ENCODE measurements at regions not wholly inside any gene's neighbourhood (a gene's known extent, or its start where the extent isn't known, plus 50 kb on each side); places are given as distances from the start of the nearest gene placed in this dataset.

DNA sequence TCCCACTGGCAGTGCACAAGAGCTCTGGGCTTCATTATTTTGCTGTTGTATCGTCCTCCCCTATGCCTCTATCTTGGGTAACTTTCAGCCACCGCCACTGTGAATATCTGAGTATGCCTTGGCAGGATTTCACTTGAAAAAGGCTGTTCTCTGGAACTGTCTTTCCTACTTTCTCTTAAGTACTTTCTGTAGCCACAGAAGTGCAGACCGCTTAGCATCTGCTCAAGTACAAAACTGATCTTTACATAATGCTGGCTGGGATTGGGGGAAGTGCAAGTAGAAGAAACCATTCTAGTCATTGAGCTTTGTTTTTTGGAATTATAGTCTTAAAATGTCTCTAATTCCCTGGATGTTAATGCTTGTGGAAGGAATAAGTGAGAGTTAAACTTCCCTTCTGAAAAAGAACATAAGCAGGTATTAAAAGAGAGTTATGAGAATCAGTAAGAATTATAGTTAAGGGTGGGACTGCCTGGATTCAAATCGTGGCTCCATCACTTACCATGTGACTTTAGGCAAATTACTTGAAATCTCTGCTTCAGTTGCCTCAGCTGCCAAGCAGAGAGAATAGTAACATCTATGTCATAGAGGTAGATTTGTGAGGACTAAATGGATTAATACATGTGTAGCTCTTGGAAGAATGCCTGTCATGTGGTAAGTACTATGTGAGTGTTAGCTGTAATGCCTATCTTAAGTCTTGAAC lies 77.5 kb downstream of the MID1IP1 start:
- Mint-ChIP-seq H3K27ac (no peak overlapping the region), H3K27me3 (ENCODE audit: low read depth in 3 of 3) (peaks cover 0 to 1% (median 0%) of the 10 kb centered on the region in 3 donors), H3K36me3 (no peaks in the 10 kb centered on the region), H3K4me3 (no peak overlapping the region), H3K9me3 (no peaks in the 10 kb centered on the region), H3K4me1 (peaks cover 6 to 11% of the 10 kb centered on the region in 2 donors)
- DNase-seq: no peak

GRCh38 chrX:38879631-38880220 lies 78.5 kb downstream of the MID1IP1 start:
- Mint-ChIP-seq H3K27me3 (ENCODE audit: low read depth in 3 of 3) (peaks cover 0 to 1% (median 0%) of the 10 kb centered on the region in 3 donors), H3K36me3 (no peaks in the 10 kb centered on the region), H3K4me1 (peaks cover 6 to 11% of the 10 kb centered on the region in 2 donors), H3K27ac (no peak overlapping the region), H3K4me3 (no peak overlapping the region), H3K9me3 (no peaks in the 10 kb centered on the region)
- no peak for DNase-seq

GRCh38 chrX:38880296-38880854 lies 79.1 kb downstream of the MID1IP1 start:
- H3K9me3 Mint-ChIP-seq: no peaks in the 10 kb centered on the region
- H3K27ac Mint-ChIP-seq: no peak overlapping the region
- no peak for DNase-seq
- no peaks in the 10 kb centered on the region for H3K36me3 Mint-ChIP-seq
- no peak overlapping the region for H3K4me3 Mint-ChIP-seq
- H3K4me1 Mint-ChIP-seq: peaks cover 6 to 11% of the 10 kb centered on the region in 2 donors
- peaks cover 0 to 2% (median 1%) of the 10 kb centered on the region in 3 donors for H3K27me3 Mint-ChIP-seq (ENCODE audit: low read depth in 3 of 3)

- Mint-ChIP-seq H3K4me3 (no peak overlapping the region), H3K9me3 (no peaks in the 10 kb centered on the region), H3K27me3 (ENCODE audit: low read depth in 3 of 3) (peaks cover 0 to 2% (median 1%) of the 10 kb centered on the region in 3 donors)
Observed at GRCh38 chrX:38881066-38881465, 79.8 kb downstream of the MID1IP1 start.

GRCh38 chrX:38881727-38882126 lies 80.5 kb downstream of the MID1IP1 start:
- peaks cover 6 to 11% of the 10 kb centered on the region in 2 donors for H3K4me1 Mint-ChIP-seq
- H3K4me3 Mint-ChIP-seq: no peak overlapping the region
- H3K27ac Mint-ChIP-seq: no peak overlapping the region
- DNase-seq: no peak
- H3K9me3 Mint-ChIP-seq: no peaks in the 10 kb centered on the region
- no peaks in the 10 kb centered on the region for H3K36me3 Mint-ChIP-seq
- peaks cover 0 to 2% (median 1%) of the 10 kb centered on the region in 3 donors for H3K27me3 Mint-ChIP-seq (ENCODE audit: low read depth in 3 of 3)

More at GRCh38 chrX:38881066-38881465, 79.8 kb downstream of the MID1IP1 start:
- no peak for DNase-seq
- Mint-ChIP-seq H3K4me1 (peaks cover 6 to 11% of the 10 kb centered on the region in 2 donors), H3K36me3 (no peaks in the 10 kb centered on the region), H3K27ac (no peak overlapping the region)

DNA sequence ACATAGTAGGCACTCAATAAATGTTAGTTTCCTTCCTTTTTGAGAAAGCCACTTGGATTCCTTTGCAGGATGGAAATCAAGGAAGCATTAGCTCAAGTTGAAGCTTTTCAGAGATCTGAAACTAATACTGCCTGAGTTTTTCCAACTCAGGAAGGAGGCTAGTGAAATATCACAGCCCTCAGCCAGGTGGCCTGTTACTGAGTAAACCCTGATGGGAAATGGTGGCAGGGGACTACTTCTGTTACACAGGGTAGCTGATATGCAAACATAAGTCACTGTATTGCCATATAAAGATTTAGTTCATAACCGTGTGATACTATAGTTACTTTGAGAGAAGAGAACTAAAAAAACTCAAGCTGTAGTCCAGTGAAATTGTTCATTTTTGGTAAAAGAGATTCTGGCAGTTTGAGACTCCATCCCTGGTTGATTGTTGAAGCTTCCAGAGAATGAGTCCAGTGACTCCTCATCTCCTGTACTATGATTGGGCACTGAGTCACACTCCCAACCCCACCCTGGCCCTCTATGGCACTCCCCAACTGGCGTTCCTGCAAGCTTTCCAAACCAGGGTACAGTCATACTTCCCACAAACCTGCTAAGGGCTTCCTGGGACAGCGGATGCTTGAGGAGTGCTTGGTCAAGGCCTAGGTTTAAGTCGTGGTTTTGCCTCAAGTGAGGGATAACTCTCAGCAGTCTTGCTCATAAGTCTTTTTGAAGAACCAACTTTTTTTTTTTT lies 81.8 kb downstream of the MID1IP1 start:
- Mint-ChIP-seq H3K27me3 (ENCODE audit: low read depth in 3 of 3) (peaks cover 0 to 2% (median 0%) of the 10 kb centered on the region in 3 donors), H3K4me1 (peaks cover 6 to 11% of the 10 kb centered on the region in 2 donors), H3K4me3 (no peak overlapping the region), H3K36me3 (no peaks in the 10 kb centered on the region), H3K27ac (no peak overlapping the region), H3K9me3 (no peaks in the 10 kb centered on the region)
- no peak for DNase-seq

DNA sequence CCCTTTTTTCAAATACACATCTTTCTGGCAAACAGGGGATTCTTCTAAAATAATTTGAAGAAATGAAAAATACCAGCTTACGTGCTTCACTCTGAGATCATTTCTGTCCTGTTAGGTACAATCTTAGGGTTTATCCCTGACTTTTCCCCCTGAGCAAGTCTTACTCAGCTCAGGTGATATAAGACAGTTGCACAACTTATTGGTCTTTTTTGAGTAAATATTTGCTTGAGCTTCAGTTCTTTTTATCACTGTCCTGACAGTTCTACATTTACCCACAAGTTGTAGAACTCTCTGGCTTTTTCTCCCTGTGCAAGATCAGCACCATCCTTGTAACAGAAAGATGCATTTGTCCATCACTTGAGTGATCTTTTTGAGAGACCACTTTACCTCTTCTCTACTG lies 84.9 kb downstream of the MID1IP1 start:
- Mint-ChIP-seq H3K27ac (no peak overlapping the region), H3K36me3 (no peaks in the 10 kb centered on the region), H3K9me3 (no peaks in the 10 kb centered on the region), H3K4me1 (no peaks in the 10 kb centered on the region), H3K27me3 (ENCODE audit: low read depth in 3 of 3) (peaks cover 0 to 2% (median 1%) of the 10 kb centered on the region in 3 donors), H3K4me3 (no peak overlapping the region)
- no peak for DNase-seq

DNA sequence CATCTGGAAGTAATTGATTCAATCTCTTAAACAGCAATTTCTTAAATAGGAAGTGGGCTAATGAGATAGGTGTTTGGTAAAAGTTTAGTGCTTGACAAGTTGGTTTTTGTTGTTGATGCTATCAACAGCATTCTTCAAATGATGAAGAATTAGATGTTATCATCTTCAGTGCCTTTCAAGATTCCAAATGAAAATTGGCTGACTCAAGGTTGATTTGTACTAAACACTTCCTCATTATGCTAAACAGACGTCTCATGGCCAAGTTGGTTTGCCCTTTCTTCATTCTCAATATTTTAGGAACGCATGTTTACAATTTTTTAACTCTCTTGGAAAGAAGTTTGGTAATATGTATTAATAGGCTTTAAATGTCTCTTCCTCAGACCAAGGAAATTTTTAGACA lies 86.0 kb downstream of the MID1IP1 start:
- Mint-ChIP-seq H3K9me3 (no peaks in the 10 kb centered on the region), H3K36me3 (no peaks in the 10 kb centered on the region), H3K4me1 (no peaks in the 10 kb centered on the region), H3K27ac (no peak overlapping the region), H3K27me3 (ENCODE audit: low read depth in 3 of 3) (peaks cover 0 to 2% (median 2%) of the 10 kb centered on the region in 3 donors), H3K4me3 (no peak overlapping the region)
- DNase-seq: no peak

GRCh38 chrX:38890326-38890725 lies 89.1 kb downstream of the MID1IP1 start:
- Mint-ChIP-seq H3K4me1 (no peaks in the 10 kb centered on the region), H3K36me3 (no peaks in the 10 kb centered on the region), H3K9me3 (no peaks in the 10 kb centered on the region), H3K4me3 (no peak overlapping the region), H3K27ac (no peak overlapping the region), H3K27me3 (ENCODE audit: low read depth in 3 of 3) (peaks cover 0 to 4% (median 2%) of the 10 kb centered on the region in 3 donors)
- no peak for DNase-seq

DNA sequence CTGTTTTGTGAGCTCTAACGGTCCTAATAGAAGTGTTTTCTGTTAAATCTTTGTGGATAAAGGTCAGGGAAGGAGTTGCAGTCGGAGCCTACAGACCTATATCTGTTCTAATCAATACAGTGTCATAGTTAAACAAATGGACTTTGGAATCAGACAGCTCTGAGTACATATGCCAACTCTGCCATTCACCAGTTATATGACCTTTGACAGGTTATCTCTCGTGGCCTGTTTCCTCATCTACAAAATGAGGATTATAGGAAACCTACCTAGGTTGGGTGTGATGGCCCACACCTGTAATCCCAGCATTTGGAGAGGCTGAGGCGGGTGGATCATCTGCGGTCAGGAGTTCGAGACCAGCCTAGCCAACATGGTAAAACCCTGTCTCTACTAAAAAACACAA lies 89.7 kb downstream of the MID1IP1 start:
- Mint-ChIP-seq H3K27me3 (ENCODE audit: low read depth in 3 of 3) (peaks cover 0 to 4% (median 2%) of the 10 kb centered on the region in 3 donors), H3K4me3 (no peak overlapping the region), H3K27ac (no peak overlapping the region), H3K9me3 (no peaks in the 10 kb centered on the region), H3K4me1 (no peaks in the 10 kb centered on the region), H3K36me3 (no peaks in the 10 kb centered on the region)
- no peak for DNase-seq

- no peak for DNase-seq
- Mint-ChIP-seq H3K36me3 (no peaks in the 10 kb centered on the region), H3K27ac (no peak overlapping the region), H3K4me1 (peaks cover 0 to 5% of the 10 kb centered on the region in 2 donors), H3K27me3 (ENCODE audit: low read depth in 3 of 3) (peaks cover 0 to 4% (median 2%) of the 10 kb centered on the region in 3 donors), H3K4me3 (no peak overlapping the region), H3K9me3 (no peaks in the 10 kb centered on the region)
Observed at GRCh38 chrX:38891641-38892413, 90.6 kb downstream of the MID1IP1 start.

DNA sequence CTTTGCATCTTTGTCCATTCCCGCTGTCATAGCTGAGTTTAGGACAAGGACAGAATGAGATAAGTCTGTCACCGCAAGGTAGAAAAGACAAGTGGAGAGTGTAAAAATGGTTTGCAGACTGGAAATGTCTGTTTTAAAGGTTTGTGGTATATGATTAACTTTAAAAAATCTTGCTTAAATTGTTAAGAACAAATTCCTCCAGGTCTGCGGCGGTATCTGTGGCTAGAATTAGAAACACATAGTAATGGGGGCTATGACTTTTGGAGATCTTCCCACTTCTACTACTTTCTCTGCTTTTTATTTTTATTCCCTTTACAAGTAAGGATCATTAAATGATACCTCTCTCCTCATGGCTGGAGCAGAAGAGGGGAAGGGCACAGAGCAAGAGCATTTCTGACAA lies 92.2 kb downstream of the MID1IP1 start:
- Mint-ChIP-seq H3K27me3 (ENCODE audit: low read depth in 3 of 3) (peaks cover 0 to 4% (median 2%) of the 10 kb centered on the region in 3 donors), H3K4me1 (peaks cover 0 to 7% of the 10 kb centered on the region in 2 donors)

GRCh38 chrX:38895775-38896174 lies 94.5 kb downstream of the MID1IP1 start:
- no peak for DNase-seq
- no peaks in the 10 kb centered on the region for H3K9me3 Mint-ChIP-seq
- no peak overlapping the region for H3K27ac Mint-ChIP-seq
- peaks cover 0 to 4% (median 2%) of the 10 kb centered on the region in 3 donors for H3K27me3 Mint-ChIP-seq (ENCODE audit: low read depth in 3 of 3)
- no peak overlapping the region for H3K4me3 Mint-ChIP-seq
- peaks cover 0 to 7% of the 10 kb centered on the region in 2 donors for H3K4me1 Mint-ChIP-seq
- no peaks in the 10 kb centered on the region for H3K36me3 Mint-ChIP-seq

More for the DNA sequence above, 92.2 kb downstream of the MID1IP1 start:
- no peak overlapping the region for H3K4me3 Mint-ChIP-seq
- no peak for DNase-seq
- H3K36me3 Mint-ChIP-seq: no peaks in the 10 kb centered on the region
- no peak overlapping the region for H3K27ac Mint-ChIP-seq
- H3K9me3 Mint-ChIP-seq: no peaks in the 10 kb centered on the region

Measured in immature natural killer cell (primary cell).